ENCODE measurements at regions not wholly inside any gene's neighbourhood (a gene's known extent, or its start where the extent isn't known, plus 50 kb on each side); places are given as distances from the start of the nearest gene placed in this dataset.

DNA sequence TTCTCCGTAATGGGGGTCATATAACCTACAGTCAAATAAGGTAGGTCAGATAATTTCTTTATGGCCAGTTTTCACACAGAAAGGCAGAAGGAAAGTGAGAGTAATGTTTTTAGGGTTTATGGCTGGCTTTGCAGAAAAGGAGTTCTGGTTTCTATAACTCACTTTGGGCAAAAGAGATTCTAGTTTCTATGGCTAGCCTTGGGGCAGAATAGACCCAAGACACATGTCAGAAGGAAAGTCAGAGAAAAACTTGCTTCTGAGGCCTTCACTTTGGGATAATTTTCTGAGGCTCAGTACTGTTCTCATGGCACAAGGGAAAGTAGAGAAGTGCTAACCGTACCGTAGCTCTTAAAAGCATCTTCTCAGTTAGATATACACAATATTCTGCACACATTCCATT, 1145.3 kb downstream of the EFNA5 start:
- Histone ChIP-seq H3K4me2 (ENCODE audit: low read length) (no peak overlapping the region), H4K20me1 (ENCODE audit: insufficient read depth, low read length) (no peaks in the 10 kb centered on the region), H3K27me3 (ENCODE audit: insufficient read depth, low read length) (no peaks in the 10 kb centered on the region), H3K27ac (ENCODE audit: low read depth, low read length, poor library complexity, severe bottlenecking) (no peak overlapping the region), H3K9me3 (ENCODE audit: low read length) (no peaks in the 10 kb centered on the region), H3K4me1 (ENCODE audit: insufficient read depth, low read length, severe bottlenecking) (no peaks in the 10 kb centered on the region), H3K9ac (ENCODE audit: low read length) (no peak overlapping the region), H3K9me2 (ENCODE audit: low read depth, low read length) (no peaks in the 10 kb centered on the region), H3F3A (ENCODE audit: insufficient read depth, low read length) (no peaks in the 10 kb centered on the region; the same call in 1 of the 2 replicates), H3K36me3 (ENCODE audit: insufficient read depth, low read length) (no peaks in the 10 kb centered on the region), H3K79me2 (ENCODE audit: insufficient read depth, low read length) (no peaks in the 10 kb centered on the region), H3K4me3 (ENCODE audit: low read depth, low read length, poor library complexity, severe bottlenecking) (no peak overlapping the region), H2AFZ (ENCODE audit: low read length) (no peak overlapping the region)
- TF ChIP-seq CTCF (IDR thresholded peaks at IDR 0.05; ENCODE audit: low read length) = no peak
- no peak for TF ChIP-seq EZH2 (IDR thresholded peaks at IDR 0.05; ENCODE audit: borderline replicate concordance, low read length)

- H3K27me3 ChIP-seq (ENCODE audit: insufficient read depth, low read length) = no peaks in the 10 kb centered on the region
- no peak overlapping the region for H3K9ac ChIP-seq (ENCODE audit: low read length)
- no peaks in the 10 kb centered on the region; the same call in 1 of the 2 replicates for H3F3A ChIP-seq (ENCODE audit: insufficient read depth, low read length)
- no peaks in the 10 kb centered on the region for H3K9me2 ChIP-seq (ENCODE audit: low read depth, low read length)
- no peak overlapping the region for H3K4me3 ChIP-seq (ENCODE audit: low read depth, low read length, poor library complexity, severe bottlenecking)
- H3K9me3 ChIP-seq (ENCODE audit: low read length) = no peaks in the 10 kb centered on the region
- no peak for TF ChIP-seq CTCF (IDR thresholded peaks at IDR 0.05; ENCODE audit: low read length)
- TF ChIP-seq EZH2 (IDR thresholded peaks at IDR 0.05; ENCODE audit: borderline replicate concordance, low read length) = no peak
- H3K27ac ChIP-seq (ENCODE audit: low read depth, low read length, poor library complexity, severe bottlenecking) = no peak overlapping the region
- no peaks in the 10 kb centered on the region for H3K79me2 ChIP-seq (ENCODE audit: insufficient read depth, low read length)
- H3K4me2 ChIP-seq (ENCODE audit: low read length) = no peak overlapping the region
- H3K36me3 ChIP-seq (ENCODE audit: insufficient read depth, low read length) = no peaks in the 10 kb centered on the region
- no peak overlapping the region for H2AFZ ChIP-seq (ENCODE audit: low read length)
- H4K20me1 ChIP-seq (ENCODE audit: insufficient read depth, low read length) = no peaks in the 10 kb centered on the region
- H3K4me1 ChIP-seq (ENCODE audit: insufficient read depth, low read length, severe bottlenecking) = no peaks in the 10 kb centered on the region
These were observed 1146.9 kb downstream of the EFNA5 start for GRCh38 chr5:106523852-106524251.

GRCh38 chr5:106522296-106522695, 1148.4 kb downstream of the EFNA5 start:
- Histone ChIP-seq H3K27me3 (ENCODE audit: insufficient read depth, low read length) (no peaks in the 10 kb centered on the region), H3K4me3 (ENCODE audit: low read depth, low read length, poor library complexity, severe bottlenecking) (no peak overlapping the region), H3K4me2 (ENCODE audit: low read length) (no peak overlapping the region), H3K27ac (ENCODE audit: low read depth, low read length, poor library complexity, severe bottlenecking) (no peak overlapping the region), H2AFZ (ENCODE audit: low read length) (no peak overlapping the region), H3K9ac (ENCODE audit: low read length) (no peak overlapping the region), H3K4me1 (ENCODE audit: insufficient read depth, low read length, severe bottlenecking) (no peaks in the 10 kb centered on the region), H3K36me3 (ENCODE audit: insufficient read depth, low read length) (no peaks in the 10 kb centered on the region), H3K79me2 (ENCODE audit: insufficient read depth, low read length) (no peaks in the 10 kb centered on the region), H4K20me1 (ENCODE audit: insufficient read depth, low read length) (no peaks in the 10 kb centered on the region), H3K9me2 (ENCODE audit: low read depth, low read length) (no peaks in the 10 kb centered on the region), H3K9me3 (ENCODE audit: low read length) (no peaks in the 10 kb centered on the region), H3F3A (ENCODE audit: insufficient read depth, low read length) (no peaks in the 10 kb centered on the region)
- no peak for TF ChIP-seq EZH2 (IDR thresholded peaks at IDR 0.05; ENCODE audit: borderline replicate concordance, low read length)
- no peak for TF ChIP-seq CTCF (IDR thresholded peaks at IDR 0.05; ENCODE audit: low read length)
